Right lung (tissue), 2 donors: ENCODE measurements at regions not wholly inside any gene's neighbourhood (a gene's known extent, or its start where the extent isn't known, plus 50 kb on each side); places are given as distances from the start of the nearest gene placed in this dataset.
A peak's percentile ranks its signal among the peaks of the same experiment; 100 is the strongest.

Experiments
- DNase-seq, 2 donors: peaks; one replicate each; pipeline ENCODE4 v3.0.0-alpha.2; 2013

GRCh38 chr2:106941372-106941993 is 55.5 kb upstream of the ST6GAL2 start:
- no peak for DNase-seq

GRCh38 chr2:106943468-106944200 is 57.7 kb upstream of the ST6GAL2 start:
- no peak for DNase-seq

- DNase-seq = no peak
Measured at GRCh38 chr2:106944215-106944614, 58.2 kb upstream of the ST6GAL2 start.

- no peak for DNase-seq
Measured at GRCh38 chr2:106948540-106948939, 62.6 kb upstream of the ST6GAL2 start.

- DNase-seq = no peak
Measured at GRCh38 chr2:106953236-106953635, 67.3 kb upstream of the ST6GAL2 start.

- DNase-seq = no peak
Measured at GRCh38 chr2:106953779-106954178, 67.8 kb upstream of the ST6GAL2 start.

GRCh38 chr2:106954304-106954703 is 68.3 kb upstream of the ST6GAL2 start:
- no peak for DNase-seq

GRCh38 chr2:106956416-106956815 is 70.4 kb upstream of the ST6GAL2 start:
- no peak for DNase-seq

- DNase-seq = no peak
Measured at GRCh38 chr2:106956879-106957278, 70.9 kb upstream of the ST6GAL2 start.

GRCh38 chr2:106959975-106960682 is 74.2 kb upstream of the ST6GAL2 start:
- no peak for DNase-seq

- DNase-seq = no peak
Measured at GRCh38 chr2:106960683-106961161, 74.8 kb upstream of the ST6GAL2 start.

GRCh38 chr2:106961328-106961727 is 75.4 kb upstream of the ST6GAL2 start:
- no peak for DNase-seq

- no peak for DNase-seq
Measured at GRCh38 chr2:106963156-106963555, 77.2 kb upstream of the ST6GAL2 start.

GRCh38 chr2:106963893-106964292 is 77.9 kb upstream of the ST6GAL2 start:
- DNase-seq = no peak

GRCh38 chr2:106965611-106966010 is 79.6 kb upstream of the ST6GAL2 start:
- DNase-seq = no peak

- no peak for DNase-seq
Measured at GRCh38 chr2:106969777-106970176, 83.8 kb upstream of the ST6GAL2 start.

GRCh38 chr2:106970471-106971261 is 84.7 kb upstream of the ST6GAL2 start:
- DNase-seq = no peak

- no peak for DNase-seq
Measured at GRCh38 chr2:106972782-106973181, 86.8 kb upstream of the ST6GAL2 start.

- no peak for DNase-seq
Measured at GRCh38 chr2:106974891-106975290, 88.9 kb upstream of the ST6GAL2 start.

GRCh38 chr2:106975641-106976040 is 89.7 kb upstream of the ST6GAL2 start:
- DNase-seq = no peak

GRCh38 chr2:106976548-106976947 is 90.6 kb upstream of the ST6GAL2 start:
- DNase-seq = no peak

GRCh38 chr2:106977717-106978116 is 91.8 kb upstream of the ST6GAL2 start:
- DNase-seq = peak; percentile 47 to 53
